Endothelial cell of umbilical vein (primary cell): ENCODE measurements at regions not wholly inside any gene's neighbourhood (a gene's known extent, or its start where the extent isn't known, plus 50 kb on each side); places are given as distances from the start of the nearest gene placed in this dataset.

Experiments
- BruUV-seq: library from RNA; stranded (reverse); fragments of 400-500 nt; replicated peaks from 2 replicates; lab custom pipeline; 2021; lab: Mats Ljungman, UMichigan
- CTCF ChIA-PET: fragments of 300-600, 350-600 bp; sonication (Branson Sonifier 250); formaldehyde crosslinking; loops from one replicate; lab custom pipeline; 2021; ENCODE audit warnings: antibody characterized with exemption, inconsistent platforms; lab: Charles Lee
- POLR2A ChIA-PET: fragments of 300-600, 350-600 bp; sonication (Branson Sonifier 250); formaldehyde crosslinking; loops from one replicate; lab custom pipeline; 2021; ENCODE audit warnings: antibody characterized with exemption, inconsistent platforms; lab: Charles Lee
- DNase-seq: peaks from one replicate; pipeline ENCODE4 v3.0.0-alpha.2; 2011; ENCODE audit warnings: low read depth, low spot score
- FAIRE-seq: peaks from 2 replicates; lab custom pipeline; 2011; peaks lifted over from hg19 to GRCh38; lab: Jason Lieb, UNC
- H2AFZ ChIP-seq: 2 replicates; pipeline ENCODE4 v1.6.0; 2012; ENCODE audit warnings: low read depth, low read length, control low read depth, inconsistent platforms
- H3K27ac ChIP-seq: 2 replicates; pipeline ENCODE4 v1.5.1; 2011; ENCODE audit warnings: low read depth, mild to moderate bottlenecking, control low read depth, low read length, moderate library complexity; ENCODE audit not compliant: insufficient read depth
- H3K27me3 ChIP-seq, 2 experiments: 2 replicates each; pipeline versions ENCODE4 v1.6.0 to v1.6.1; 2011; ENCODE audit warnings: low read length in 2 of 2, mixed read lengths in 1 of 2; ENCODE audit not compliant: control insufficient read depth in 2 of 2, insufficient read depth in 2 of 2
- H3K36me3 ChIP-seq, 2 experiments: 2 replicates in 1 of 2; 3 replicates in 1 of 2; pipeline ENCODE4 v1.5.1; 2011; ENCODE audit warnings: low read length in 2 of 2, mild to moderate bottlenecking in 1 of 2, moderate library complexity in 1 of 2; ENCODE audit not compliant: control insufficient read depth in 2 of 2, insufficient read depth in 2 of 2; ENCODE audit errors: extremely low read depth in 1 of 2
- H3K4me1 ChIP-seq: 3 replicates; pipeline ENCODE4 v1.5.1; 2011; ENCODE audit warnings: mild to moderate bottlenecking, low read length; ENCODE audit not compliant: control insufficient read depth, insufficient read depth; ENCODE audit errors: extremely low read depth
- H3K4me2 ChIP-seq: 2 replicates; pipeline ENCODE4 v1.6.1; 2011; ENCODE audit warnings: low read length, control low read depth, mixed read lengths; ENCODE audit not compliant: insufficient read depth
- H3K4me3 ChIP-seq, 3 experiments: fragments of 200-600 bp in 1 of 3; sonication (generic), shearing (Covaris generic) in 1 of 3; replicated peaks in 1 of 3; 2 replicates each; pipeline ENCODE4 v1.5.1; 2011 to 2016; ENCODE audit warnings: control low read depth in 3 of 3, low read length in 3 of 3, mild to moderate bottlenecking in 2 of 3, inconsistent platforms in 1 of 3, low read depth in 1 of 3, moderate library complexity in 1 of 3; ENCODE audit not compliant: insufficient read depth in 1 of 3
- H3K79me2 ChIP-seq: 2 replicates; pipeline ENCODE4 v1.6.0; 2012; ENCODE audit warnings: low read length, inconsistent platforms; ENCODE audit not compliant: control insufficient read depth, insufficient read depth
- H3K9ac ChIP-seq: replicated peaks from 2 replicates; pipeline ENCODE3; 2011; ENCODE audit warnings: low read length, control low read depth; ENCODE audit not compliant: insufficient read depth; ENCODE audit errors: extremely low read depth
- H3K9me1 ChIP-seq: replicated peaks from 3 replicates; pipeline ENCODE4 v1.6.0; 2011; ENCODE audit warnings: mild to moderate bottlenecking, low read length; ENCODE audit not compliant: control insufficient read depth, insufficient read depth; ENCODE audit errors: extremely low read depth
- H3K9me3 ChIP-seq: replicated peaks from 2 replicates; pipeline ENCODE4 v1.5.1; 2012; ENCODE audit warnings: low read length, inconsistent platforms; ENCODE audit not compliant: control insufficient read depth, insufficient read depth
- H4K20me1 ChIP-seq: replicated peaks from 2 replicates; pipeline ENCODE3; 2011; ENCODE audit warnings: mild to moderate bottlenecking, low read length; ENCODE audit not compliant: control insufficient read depth, insufficient read depth; ENCODE audit errors: extremely low read depth
- CTCF ChIP-seq, 2 donors: IDR thresholded peaks; 1 replicate in 1 of 2; 2 replicates in 1 of 2; pipeline ENCODE4 v1.5.1; 2011; ENCODE audit warnings: low read length in 2 of 2, mild to moderate bottlenecking in 2 of 2, moderate library complexity in 2 of 2, control low read depth in 1 of 2, inconsistent platforms in 1 of 2, low read depth in 1 of 2; ENCODE audit not compliant: insufficient read depth in 1 of 2; ENCODE audit errors: extremely low read depth in 1 of 2
- EZH2 ChIP-seq: IDR thresholded peaks from 2 replicates; pipeline ENCODE4 v1.6.1; 2012; ENCODE audit warnings: borderline replicate concordance, low read depth, mild to moderate bottlenecking, moderate library complexity, low read length, inconsistent platforms; ENCODE audit not compliant: severe bottlenecking
- FOS ChIP-seq: IDR thresholded peaks from 2 replicates; pipeline ENCODE4 v1.6.1; 2011; ENCODE audit warnings: mild to moderate bottlenecking, low read length, moderate library complexity, borderline replicate concordance; ENCODE audit not compliant: insufficient read depth
- GATA2 ChIP-seq: IDR thresholded peaks from 2 replicates; pipeline ENCODE4 v1.7.0; 2011; ENCODE audit warnings: low read depth, mild to moderate bottlenecking, moderate library complexity, mixed read lengths, low read length; ENCODE audit not compliant: insufficient read length, insufficient read depth
- JUN ChIP-seq: IDR thresholded peaks from 2 replicates; pipeline ENCODE4 v1.6.1; 2011; ENCODE audit warnings: borderline replicate concordance, low read depth; ENCODE audit not compliant: insufficient read length, insufficient read depth
- MAX ChIP-seq: IDR thresholded peaks from 2 replicates; pipeline ENCODE4 v1.6.1; 2011; ENCODE audit not compliant: insufficient read depth, insufficient read length
- MYC ChIP-seq: IDR thresholded peaks from one replicate; pipeline ENCODE4 v1.6.1; 2011; ENCODE audit warnings: mild to moderate bottlenecking, low read depth, low read length
- POLR2A ChIP-seq: IDR thresholded peaks from 2 replicates; pipeline ENCODE4 v1.6.1; 2012; ENCODE audit warnings: low read depth, mild to moderate bottlenecking, control low read depth, low read length
- dilution Hi-C: fragments of 300-500 bp; cut with MboI; formaldehyde crosslinking; loops from one replicate; pipeline ENCODE4 v1.15.0; 2019; ENCODE audit warnings: low sequenced_read_pairs; ENCODE audit not compliant: extremely low pct_ligation_motif_present
- intact Hi-C: fragments of 100-400 bp; cut with micrococcal nuclease; formaldehyde crosslinking; loops from one replicate; pipeline ENCODE4 v1.10.0; 2022

- DNase-seq (no peak), FAIRE-seq (no peak)
- POLR2A ChIA-PET = no interaction called here
- no peak overlapping the region for H3K4me2 ChIP-seq
- TF ChIP-seq MAX (no peak), POLR2A (no peak), CTCF (IDR thresholded peaks at IDR 0.05; ENCODE audit: extremely low read depth in 1 of 2, insufficient read depth in 1 of 2, low read depth in 1 of 2, low read length in 2 of 2) (no peak), EZH2 (no peak), JUN (no peak), MYC (no peak), GATA2 (no peak), FOS (no peak)
- no peak overlapping the region for H3K4me3 ChIP-seq
- no peaks in the 10 kb centered on the region for H4K20me1 ChIP-seq
- CTCF ChIA-PET = no interaction called here
- no peaks in the 10 kb centered on the region for H3K9me3 ChIP-seq
- H3K9ac ChIP-seq = no peak overlapping the region
- H2AFZ ChIP-seq = no peak overlapping the region
- dilution Hi-C loops = no loop called here
- no peaks in the 10 kb centered on the region for H3K36me3 ChIP-seq
- no peaks in the 10 kb centered on the region for H3K9me1 ChIP-seq
- H3K27ac ChIP-seq = no peak overlapping the region
- H3K4me1 ChIP-seq = no peaks in the 10 kb centered on the region
- BruUV-seq = no TSS peak
- H3K79me2 ChIP-seq = no peaks in the 10 kb centered on the region
- intact Hi-C loops = no loop called here
- H3K27me3 ChIP-seq = no peaks in the 10 kb centered on the region
These were observed 517.9 kb upstream of the RAG2 start for GRCh38 chr11:37115963-37116362.
